Kasumi-1 (cell line): ENCODE measurements at regions not wholly inside any gene's neighbourhood (a gene's known extent, or its start where the extent isn't known, plus 50 kb on each side); places are given as distances from the start of the nearest gene placed in this dataset.

Source experiments
- DNase-seq, 2 experiments: peaks; one replicate each; lab custom pipeline; 2025; lab: John Stamatoyannopoulos, UW

- no peak for DNase-seq
Observed at GRCh38 chr17:72258711-72259110, 137.9 kb downstream of the SOX9 start.

DNA sequence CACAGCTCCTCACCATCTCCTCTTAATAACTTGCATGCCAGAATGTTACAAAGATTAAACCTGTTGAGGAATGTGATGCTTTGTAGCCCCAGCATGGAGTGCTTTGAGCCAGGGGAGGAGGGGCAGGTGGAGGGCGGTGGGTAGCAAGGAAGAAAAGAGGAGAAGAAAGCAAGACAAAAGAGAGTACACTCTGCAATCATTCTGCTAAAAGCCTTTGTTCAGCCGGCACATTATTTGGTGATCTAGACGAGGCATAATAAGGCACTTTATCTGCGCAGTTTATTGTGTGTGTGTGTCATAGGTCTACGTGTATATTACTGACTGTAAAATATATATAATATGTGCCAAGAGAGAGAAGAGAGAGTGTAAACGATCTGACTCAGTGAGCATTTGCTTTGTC is 139.1 kb downstream of the SOX9 start:
- DNase-seq = no peak

DNA sequence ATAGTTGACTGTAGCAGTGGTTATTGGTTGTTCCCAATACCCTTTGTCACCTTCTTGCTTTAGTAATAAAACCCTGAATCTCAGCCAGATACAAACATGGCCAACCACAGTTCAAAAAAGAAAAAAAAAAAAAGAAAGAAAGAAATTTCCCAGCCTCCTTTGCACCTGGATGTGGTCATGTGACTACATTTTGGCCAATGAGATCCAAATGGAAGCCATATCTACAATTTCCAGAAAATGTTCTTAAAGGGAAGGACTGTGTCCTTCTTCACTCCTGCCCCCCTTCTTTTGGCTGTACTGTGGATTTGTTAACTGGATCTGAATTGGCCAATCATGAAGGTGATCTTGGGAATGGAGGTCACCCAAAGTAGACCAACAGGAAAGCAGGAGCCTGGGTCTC is 141.9 kb downstream of the SOX9 start:
- DNase-seq = no peak

- DNase-seq = no peak
Observed at GRCh38 chr17:72264682-72265405, 144.0 kb downstream of the SOX9 start.

DNA sequence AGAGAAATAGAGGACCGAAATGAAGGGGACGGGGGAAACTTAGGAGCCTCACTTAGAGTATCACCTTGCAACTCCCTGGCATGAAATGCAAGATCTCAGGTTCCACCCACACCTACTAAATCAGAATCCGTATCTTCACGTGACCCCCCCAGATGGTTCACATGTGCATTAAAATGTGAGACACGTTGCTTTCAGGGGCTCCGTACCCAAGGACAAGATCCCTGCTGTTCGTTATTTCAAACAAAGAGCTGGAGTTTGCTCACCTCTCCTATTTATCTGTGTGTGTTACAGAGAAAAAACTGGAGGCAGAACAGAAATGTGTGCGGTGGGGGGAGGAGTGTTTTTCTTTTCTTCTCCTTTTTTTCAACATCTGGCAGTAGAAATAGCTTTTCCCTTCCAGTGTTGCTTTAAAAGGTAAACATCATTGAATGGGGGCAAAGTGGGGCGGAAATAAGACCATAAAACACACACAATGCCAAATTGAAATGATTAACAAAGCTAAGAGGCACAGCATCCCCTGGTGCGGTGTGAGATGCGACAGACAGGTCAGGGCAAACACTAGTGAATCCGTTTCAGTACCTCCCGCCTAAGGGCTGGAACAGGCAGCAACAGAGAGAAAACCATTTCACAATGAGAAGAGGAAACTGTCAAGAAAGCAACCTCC is 145.4 kb downstream of the SOX9 start:
- DNase-seq = no peak

DNA sequence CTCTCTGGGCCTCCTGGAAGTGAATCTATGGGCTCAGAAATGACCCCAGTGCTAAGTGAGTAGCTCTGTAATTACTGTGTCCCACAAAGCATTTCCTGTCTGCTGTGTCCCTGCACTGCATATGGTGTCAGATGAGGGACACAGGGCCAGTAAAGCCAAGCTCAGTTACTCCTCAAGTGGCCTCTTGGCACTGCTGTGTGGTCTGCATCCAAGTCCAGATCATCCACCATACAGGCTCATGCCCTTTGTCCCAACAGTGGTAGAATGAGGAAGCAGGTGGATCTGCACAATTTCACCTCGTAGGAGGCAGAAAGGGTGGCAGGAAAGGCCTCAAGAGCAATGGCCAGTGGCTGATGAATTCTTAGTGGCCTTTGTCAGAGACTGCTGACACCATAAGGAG is 146.8 kb downstream of the SOX9 start:
- no peak for DNase-seq

DNA sequence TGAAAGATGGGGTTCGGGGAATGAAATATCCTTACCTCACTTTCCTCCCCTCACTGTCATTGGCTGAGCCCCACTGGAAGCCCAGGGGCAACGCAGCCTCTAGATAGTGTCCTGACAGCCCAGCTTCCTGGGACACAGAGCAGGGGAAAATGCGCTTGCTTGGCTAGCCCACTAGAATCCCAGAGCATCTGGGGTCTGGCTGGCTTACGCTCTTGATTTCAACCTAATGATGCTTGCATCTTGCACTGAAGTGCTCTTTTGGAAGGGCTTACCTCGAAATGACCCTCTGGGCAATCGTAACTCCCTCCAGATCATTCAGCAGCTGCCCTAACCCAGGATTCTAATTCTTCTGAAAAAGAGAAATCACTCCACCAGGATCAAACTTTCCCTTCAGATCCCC is 147.6 kb downstream of the SOX9 start:
- no peak for DNase-seq

GRCh38 chr17:72270273-72270924 is 149.6 kb downstream of the SOX9 start:
- no peak for DNase-seq

GRCh38 chr17:72271603-72272002 is 150.8 kb downstream of the SOX9 start:
- no peak for DNase-seq

DNA sequence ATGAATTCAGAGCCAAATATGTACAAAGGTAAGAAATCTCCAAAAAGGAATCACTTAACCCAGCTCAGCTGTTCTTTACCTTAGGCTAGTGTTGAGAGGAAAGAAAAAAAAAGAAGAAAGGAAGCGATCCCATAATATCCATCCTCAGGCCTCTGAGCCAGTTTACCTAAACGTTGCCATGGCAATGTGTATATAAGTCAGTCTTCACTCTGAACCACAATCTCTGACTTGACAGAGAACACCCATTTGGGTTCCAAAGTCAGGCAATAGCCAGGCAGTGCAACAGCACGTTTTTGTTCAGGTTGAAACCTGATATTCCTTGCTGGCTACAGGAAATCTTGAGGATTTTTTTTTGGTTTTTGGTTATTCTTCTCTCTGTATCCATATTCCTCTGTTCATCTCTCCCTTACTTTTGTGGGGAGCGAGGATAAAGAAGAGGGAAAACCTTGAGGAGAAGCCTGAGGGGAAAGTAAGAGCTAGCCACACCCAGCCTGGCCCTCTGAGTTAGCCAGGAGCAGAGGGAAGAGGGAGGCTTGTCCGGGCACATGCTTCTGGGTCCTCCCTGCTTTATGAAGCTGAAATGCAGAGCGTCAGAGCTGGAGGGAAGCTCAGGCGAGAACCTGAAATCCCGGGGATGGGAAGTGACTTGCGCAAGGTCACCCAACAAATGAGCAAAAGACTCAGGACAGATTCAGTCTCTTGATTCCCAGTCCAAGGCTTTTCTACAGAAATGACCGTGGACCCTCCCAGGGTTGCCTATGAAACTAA is 152.7 kb downstream of the SOX9 start:
- no peak for DNase-seq

- no peak for DNase-seq
Observed at GRCh38 chr17:72274614-72275013, 153.8 kb downstream of the SOX9 start.

DNA sequence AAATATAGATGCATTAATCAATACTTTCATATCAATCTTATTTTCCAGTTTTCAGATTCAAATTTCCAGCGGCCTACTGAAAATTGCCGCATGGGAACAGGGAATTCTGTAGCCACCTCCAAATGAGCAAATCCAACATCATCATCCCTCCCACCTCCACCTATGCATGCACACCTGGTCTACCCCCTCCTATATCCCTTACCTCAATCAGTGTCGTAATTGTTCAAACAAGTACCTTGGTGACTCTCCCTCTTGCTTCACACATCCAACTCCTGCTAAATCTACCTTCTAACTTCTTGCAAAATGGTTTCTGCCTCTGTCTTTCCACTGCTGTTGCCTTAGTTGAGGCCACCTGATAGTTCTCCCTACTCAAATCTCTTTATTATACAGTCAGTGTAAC is 160.1 kb downstream of the SOX9 start:
- no peak for DNase-seq

GRCh38 chr17:72282439-72283029 is 161.7 kb downstream of the SOX9 start:
- DNase-seq = no peak

- no peak for DNase-seq
Observed at GRCh38 chr17:72284806-72285205, 164.0 kb downstream of the SOX9 start.

- DNase-seq = no peak
Observed at GRCh38 chr17:72287586-72287985, 166.8 kb downstream of the SOX9 start.

DNA sequence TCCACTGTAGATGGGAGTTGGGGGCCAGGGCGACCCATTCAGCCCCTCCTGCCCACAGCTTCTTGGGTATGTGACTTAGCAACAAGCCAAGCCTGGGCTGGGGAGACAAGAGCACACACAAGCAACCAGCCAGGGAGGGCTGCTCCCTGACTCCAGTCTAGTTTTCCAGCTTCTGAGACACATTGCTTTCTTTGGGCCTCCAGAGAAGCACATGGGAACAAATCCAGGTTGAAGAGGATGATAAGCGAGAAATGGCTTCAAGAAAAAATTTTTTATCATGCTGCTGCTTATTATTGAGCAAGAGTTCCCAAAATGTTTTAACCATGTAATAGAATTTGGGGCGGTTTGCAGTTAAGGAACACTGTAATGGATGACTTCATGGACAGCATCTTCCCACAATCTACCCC is 173.7 kb downstream of the SOX9 start:
- DNase-seq = no peak

- DNase-seq = no peak
Observed at GRCh38 chr17:72295916-72296315, 175.1 kb downstream of the SOX9 start.

DNA sequence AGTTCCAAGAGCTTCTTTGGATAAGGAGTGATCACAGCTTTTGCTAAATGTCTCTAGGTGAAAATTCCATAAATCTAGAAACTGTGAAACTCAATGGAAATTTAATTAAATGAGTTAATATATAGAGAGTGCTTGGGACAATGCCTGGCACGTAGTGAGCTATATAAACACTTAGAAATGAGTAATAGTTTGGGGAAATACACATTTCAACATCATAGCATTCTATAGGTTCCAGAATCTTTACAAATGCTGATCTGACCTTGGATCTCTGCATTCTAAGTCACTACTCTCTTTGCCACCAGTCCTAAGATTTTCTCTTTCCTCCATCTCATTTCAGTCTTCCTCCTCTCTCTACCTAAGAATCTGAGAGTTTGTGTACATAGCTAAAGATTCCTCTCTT is 175.6 kb downstream of the SOX9 start:
- DNase-seq = no peak

DNA sequence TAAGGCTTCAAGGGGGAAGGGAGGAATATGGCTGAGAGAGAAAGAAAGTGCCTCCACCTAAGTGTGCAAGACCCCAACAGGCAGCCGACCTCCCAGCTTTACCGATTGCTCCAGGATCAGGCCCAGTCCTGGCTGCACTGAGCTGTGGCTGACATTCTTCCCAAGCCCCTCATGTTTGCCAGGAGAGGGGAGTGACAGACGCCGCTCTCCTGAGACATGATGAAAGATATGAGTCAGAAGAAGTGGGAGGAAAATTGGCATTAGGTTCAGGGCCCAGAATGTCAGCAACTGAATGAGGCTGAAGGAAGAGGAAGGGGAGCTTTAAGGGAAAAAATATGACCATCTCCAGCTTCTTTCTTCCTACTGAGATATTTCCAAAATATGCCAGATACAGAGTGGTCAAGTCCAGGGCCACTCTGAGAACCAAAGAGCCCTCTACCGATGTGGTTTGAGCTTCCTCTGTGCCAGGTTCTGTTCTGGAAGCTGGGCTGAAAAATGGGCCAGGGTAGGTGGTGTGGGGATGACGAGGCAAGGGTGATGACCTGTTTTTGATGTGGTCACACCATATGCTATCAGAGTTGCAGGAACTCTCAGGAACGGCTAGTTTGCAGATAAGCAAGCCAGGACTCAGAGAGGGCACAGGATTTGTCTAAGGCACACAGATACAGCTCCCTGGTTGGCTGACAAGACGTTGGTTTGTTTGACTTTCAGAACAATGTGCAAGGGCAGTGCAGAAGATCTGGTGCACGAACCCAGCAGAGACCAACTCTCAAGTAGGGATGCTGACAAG is 176.7 kb downstream of the SOX9 start:
- DNase-seq = no peak

DNA sequence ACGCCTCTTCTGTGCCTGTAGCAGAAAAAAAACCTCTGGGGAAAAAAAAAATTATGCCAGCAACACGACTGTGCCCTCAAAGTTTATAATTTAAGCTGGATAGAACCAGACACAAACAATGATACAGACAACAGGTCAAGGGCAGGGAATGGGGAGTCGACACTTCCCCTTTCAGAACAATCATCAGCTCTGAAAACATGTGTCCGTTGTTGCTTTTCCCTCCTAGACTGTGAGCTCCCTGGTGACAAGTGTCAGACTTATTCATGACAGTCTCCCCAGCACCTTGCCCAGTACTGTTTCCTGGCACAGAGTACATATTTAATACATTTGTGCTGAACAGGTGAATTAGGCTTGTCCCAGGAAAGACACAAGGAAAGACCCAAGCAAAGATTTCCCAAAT is 178.3 kb downstream of the SOX9 start:
- no peak for DNase-seq

DNA sequence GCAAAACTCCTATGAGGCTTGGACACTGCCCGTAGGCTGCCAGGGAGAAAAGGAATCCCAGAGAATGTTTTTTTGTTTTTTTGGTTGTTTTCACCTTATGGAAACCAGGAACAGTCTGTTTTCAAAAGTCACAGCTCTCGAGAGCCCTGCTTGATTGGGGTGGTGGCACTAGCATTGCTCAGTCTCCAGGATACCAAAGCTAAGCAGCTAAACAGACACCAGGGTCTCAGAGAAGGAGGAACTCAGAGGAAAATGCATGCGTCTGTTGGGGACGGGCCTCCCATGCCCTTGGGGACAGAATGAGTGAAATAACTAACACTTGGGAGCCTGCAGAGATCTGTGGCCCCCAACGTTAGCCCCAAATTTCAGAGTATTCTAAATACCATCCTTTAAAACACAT is 178.8 kb downstream of the SOX9 start:
- DNase-seq = no peak
